MM.1S (cell line): ENCODE measurements at regions not wholly inside any gene's neighbourhood (a gene's known extent, or its start where the extent isn't known, plus 50 kb on each side); places are given as distances from the start of the nearest gene placed in this dataset.

Source experiments
- EZH2 ChIP-seq: fragments of 300-600 bp; sonication (generic); optimal IDR thresholded peaks from 2 replicates; pipeline ENCODE3; 2017; ENCODE audit warnings: low read depth, mild to moderate bottlenecking, antibody characterized with exemption, low read length, mixed read lengths
- EZH2phosphoT487 ChIP-seq: fragments of 300-600 bp; sonication (generic); IDR thresholded peaks from 2 replicates; pipeline ENCODE4 v1.6.1; 2018; ENCODE audit warnings: antibody characterized with exemption, low read length
- TF ChIP-seq, protein P1 (sequence below): fragments of 300-600 bp; sonication (generic); IDR thresholded peaks from 2 replicates; pipeline ENCODE4 v1.5.1; 2016; ENCODE audit warnings: antibody characterized with exemption, low read length, mixed read lengths

- TF ChIP-seq, protein P1, sequence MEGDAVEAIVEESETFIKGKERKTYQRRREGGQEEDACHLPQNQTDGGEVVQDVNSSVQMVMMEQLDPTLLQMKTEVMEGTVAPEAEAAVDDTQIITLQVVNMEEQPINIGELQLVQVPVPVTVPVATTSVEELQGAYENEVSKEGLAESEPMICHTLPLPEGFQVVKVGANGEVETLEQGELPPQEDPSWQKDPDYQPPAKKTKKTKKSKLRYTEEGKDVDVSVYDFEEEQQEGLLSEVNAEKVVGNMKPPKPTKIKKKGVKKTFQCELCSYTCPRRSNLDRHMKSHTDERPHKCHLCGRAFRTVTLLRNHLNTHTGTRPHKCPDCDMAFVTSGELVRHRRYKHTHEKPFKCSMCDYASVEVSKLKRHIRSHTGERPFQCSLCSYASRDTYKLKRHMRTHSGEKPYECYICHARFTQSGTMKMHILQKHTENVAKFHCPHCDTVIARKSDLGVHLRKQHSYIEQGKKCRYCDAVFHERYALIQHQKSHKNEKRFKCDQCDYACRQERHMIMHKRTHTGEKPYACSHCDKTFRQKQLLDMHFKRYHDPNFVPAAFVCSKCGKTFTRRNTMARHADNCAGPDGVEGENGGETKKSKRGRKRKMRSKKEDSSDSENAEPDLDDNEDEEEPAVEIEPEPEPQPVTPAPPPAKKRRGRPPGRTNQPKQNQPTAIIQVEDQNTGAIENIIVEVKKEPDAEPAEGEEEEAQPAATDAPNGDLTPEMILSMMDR, result no peak
- TF ChIP-seq EZH2phosphoT487 (no peak), EZH2 (no peak)
Measured at GRCh38 chr21:36232641-36233040, 76.0 kb downstream of the DOP1B start.
